ENCODE measurements at regions not wholly inside any gene's neighbourhood (a gene's known extent, or its start where the extent isn't known, plus 50 kb on each side); places are given as distances from the start of the nearest gene placed in this dataset.
"Not testable (repeated sequence)": the region's sequence is repeated elsewhere in the genome, so short reads cannot be mapped to it uniquely, and the experiment has no call there.

DNA sequence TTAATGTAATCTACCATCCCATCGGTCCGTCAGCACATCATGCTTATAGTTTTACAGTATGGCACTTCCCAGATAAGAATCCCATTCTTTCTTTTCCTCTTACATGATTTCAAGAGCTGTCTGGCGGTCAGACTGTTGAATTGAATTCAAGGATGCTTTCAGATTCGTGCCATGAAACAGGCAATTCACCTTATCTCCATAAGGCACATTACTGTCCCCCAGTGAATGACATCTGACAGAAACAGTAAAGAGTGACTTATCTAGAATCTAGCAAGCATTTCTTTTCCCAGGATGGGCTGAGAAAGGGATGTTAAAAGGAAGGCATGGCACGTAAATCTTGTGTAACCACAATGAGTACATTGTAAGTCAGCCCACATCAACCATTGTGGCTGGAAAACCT lies 61.1 kb upstream of the SEM1 start:
- DNase-seq (ENCODE audit: low spot score), result no peak

DNA sequence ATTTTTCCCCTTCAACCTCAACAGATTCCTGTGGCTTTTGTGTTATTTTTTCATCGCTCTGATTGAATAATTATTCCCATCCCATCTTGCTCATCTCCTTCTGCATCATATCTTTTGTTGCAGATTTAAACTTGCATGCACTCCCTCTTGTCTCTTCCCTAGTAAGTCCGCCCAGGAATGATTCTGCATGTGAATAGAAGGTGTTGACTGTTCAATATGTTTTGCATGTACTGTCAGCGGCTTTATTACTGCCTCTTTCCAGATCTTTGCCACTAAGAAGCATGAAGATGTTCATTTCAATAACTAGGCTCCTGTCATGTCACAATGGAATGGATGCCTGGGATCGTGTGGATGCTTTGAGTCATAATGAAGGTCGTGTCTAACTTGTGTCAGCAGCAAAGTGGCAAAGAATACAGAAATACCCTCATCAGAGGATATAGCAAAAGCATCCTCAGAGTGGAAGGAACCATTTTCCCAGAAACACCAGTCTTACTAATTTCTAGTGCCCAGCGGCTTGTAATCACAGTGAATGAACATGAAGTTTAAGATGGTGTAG lies 62.6 kb upstream of the SEM1 start:
- DNase-seq (ENCODE audit: low spot score), result no peak

DNA sequence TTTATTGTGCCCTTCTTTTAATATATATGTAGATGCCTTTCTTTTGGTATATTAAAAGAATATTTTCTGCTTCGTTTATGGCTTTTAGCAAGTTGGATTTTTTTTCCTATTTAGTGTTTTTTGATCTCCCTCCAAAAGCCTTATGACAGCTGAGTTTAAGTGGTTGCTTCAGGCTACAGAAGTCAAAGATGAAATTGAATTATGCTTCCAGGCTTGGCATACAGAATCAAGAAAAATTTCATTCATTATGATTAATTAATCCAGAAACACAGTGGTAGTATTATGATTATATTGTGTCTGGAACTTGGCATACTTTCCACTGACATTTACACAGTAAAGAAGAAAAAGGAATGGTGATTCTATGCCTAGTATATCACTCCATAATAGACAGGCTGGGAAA lies 63.8 kb upstream of the SEM1 start:
- DNase-seq (ENCODE audit: low spot score), result no peak

DNA sequence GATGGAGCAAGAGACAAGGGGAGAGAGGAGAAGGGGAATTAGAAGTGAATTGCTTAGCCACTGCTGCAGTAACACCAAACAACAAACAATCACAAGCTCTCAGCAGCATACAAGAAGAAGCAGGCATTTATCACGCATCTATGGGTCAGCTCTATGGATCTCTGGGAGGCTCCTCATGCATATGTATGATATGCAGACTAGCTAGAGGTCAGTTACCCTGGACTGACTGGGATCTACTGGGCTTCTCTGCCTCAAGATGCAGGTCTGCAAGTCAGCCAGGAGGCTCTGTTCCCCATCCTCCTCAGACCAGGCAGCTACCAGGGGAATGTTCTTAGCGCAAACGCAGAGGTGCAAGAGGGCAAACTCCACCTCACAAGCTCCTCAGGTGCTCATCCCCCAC lies 64.7 kb upstream of the SEM1 start:
- DNase-seq (ENCODE audit: low spot score), result no peak

DNA sequence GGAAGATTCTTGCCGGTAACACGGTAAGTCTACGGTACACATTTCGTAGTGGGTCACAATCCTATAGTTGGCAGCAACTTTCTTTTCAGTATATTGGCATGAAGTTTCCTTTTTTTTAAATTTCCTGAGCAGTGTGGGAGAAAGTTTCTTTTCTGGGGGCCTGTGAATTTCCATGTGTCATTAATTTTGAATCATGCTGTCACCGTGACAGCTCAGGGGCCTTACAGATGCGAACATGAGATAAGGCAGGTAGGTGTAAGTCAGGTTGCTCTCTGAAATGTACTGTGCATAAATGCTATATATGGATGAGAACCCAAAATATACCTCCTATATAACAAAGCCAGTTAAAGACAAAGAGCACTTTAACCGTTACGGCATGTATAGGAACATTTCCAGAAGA lies 65.4 kb upstream of the SEM1 start:
- DNase-seq (ENCODE audit: low spot score), result no peak

DNA sequence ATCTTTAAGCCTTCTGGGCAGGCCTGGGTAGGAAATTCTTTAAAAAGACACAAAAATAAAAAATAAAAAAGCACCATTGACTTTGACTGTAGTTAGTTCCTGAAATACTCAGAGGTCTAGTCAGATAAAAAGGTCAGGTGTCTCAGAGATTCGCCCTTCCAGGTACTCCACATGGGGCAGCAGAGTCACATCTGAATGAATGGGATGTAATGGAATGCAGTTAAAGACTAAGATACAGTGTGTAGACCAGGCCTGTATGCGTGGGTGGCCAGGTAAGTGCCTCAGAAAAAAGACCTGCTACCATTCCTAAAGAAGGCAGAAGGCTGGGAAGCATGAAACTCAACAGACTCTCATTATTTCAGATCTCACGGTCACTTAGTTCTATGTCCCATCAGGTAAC lies 68.6 kb upstream of the SEM1 start:
- DNase-seq (ENCODE audit: low spot score), result peak; percentile 19

DNA sequence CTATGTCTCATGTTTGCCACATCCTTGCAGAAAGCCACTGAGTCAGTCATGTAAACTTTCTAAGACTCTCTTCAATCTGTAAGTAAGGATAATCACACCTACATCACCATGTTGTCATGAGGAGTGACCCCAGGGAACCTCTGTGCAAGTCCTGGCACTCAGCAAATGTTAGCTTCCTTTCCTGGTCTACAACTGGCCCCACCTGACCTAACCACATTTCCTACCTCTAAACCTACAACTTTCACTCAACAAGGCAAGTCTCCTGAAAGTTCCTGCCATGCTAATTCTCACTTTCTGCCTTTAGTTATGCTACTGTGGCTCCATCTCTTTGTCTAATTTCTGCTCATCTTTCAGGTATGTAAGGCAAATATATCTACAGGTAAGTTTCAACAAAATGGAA lies 72.3 kb upstream of the SEM1 start:
- peak; percentile 11 for DNase-seq (ENCODE audit: low spot score)

DNA sequence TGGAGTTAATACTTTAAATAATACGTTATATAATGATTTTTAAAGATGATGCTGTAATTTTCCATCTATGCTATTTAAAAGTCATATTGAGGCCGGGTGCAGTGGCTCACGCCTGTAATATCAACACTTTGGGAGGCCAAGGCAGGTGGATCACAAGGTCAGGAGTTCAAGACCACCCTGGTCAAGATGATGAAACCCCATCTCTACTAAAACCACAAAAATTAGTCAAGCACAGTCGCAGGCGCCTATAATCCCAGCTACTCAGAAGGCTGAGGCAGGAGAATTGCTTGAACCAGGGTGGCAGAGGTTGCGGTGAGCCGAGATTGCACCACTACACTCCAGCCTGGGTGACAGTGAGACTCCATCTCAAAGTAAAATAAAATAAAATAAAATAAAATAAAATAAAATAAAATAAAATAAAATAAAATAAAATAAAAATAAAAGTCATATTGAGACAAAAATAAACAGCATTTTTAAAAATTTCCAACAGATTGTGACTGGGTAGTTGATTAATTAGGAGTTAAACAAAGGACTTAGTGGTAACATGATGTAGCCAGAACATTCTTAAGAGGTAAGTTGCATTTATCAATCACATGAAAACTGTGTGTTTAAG lies 73.1 kb upstream of the SEM1 start:
- DNase-seq (ENCODE audit: low spot score), result not testable (repeated sequence)

DNA sequence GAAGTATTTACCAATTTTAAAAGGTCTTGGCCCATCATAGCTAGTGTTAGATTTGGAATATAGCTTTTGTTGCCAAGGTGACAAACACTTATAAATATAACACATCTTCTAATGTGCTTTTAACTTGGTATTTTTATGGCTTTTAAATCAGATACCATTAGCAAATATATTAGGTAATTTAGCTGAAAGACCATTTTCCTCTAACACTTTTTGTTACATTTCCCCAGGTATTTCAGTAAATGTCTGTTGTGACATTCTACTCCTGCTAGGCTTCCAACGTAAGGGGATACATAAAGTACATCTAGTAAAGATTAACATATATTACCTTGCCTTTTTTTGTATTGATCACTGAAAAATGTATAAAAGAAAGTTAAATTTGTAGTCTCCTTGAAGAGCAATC lies 75.0 kb upstream of the SEM1 start:
- DNase-seq (ENCODE audit: low spot score), result no peak

DNA sequence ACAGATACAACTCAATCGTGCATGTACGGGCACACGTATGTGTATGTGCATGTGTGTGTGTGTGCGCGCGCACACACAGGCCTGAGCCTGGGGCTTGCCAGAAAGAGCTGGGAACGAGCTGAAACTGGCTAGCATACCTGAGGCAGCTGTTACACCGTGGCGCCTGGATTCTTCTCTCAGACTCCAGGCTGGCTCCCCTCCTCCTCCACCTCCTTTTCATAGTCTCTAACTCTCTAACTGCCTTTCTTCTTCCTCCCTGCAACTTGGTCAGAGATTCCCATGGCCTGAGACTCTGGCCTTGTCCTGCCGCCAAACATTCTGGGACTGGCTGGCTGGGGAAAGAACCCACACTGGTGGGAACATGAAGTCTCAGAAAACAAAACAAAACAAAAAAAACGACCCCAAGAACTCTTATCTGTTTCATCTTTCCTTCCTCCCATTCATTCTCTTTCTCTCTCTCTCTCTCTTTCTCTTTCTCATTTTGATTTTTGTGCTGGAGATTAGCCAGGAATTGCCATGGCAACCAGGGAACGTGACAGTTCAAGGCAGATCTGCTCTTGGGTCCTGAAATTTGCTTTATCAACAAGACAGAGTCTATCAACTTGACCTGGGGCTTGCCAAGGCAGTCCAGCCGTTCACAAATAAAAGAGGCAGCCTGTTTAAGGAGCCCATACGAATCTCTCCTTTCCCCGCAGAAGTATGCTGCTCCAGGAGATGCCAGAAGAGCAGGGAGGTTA lies 76.8 kb upstream of the SEM1 start:
- DNase-seq (ENCODE audit: low spot score), result no peak

DNA sequence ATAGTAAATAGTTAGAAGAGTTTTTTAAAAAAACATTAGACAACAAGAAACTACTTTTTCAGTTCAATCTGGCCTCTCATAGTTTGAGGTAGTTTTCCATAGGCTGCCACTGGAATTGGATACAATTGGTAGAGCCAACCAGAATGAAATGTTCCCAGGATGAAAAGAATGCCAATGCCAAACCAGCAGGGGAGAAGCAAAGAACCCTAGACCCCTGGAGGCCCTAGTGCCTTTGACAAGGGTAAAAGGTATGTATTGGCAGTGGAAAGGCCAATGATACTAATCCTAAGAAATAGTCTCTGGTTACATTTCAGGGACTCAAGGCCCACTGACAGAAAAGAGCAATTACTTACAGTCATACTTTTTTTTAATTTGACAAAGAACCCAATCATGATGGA lies 77.4 kb upstream of the SEM1 start:
- no peak for DNase-seq (ENCODE audit: low spot score)

DNA sequence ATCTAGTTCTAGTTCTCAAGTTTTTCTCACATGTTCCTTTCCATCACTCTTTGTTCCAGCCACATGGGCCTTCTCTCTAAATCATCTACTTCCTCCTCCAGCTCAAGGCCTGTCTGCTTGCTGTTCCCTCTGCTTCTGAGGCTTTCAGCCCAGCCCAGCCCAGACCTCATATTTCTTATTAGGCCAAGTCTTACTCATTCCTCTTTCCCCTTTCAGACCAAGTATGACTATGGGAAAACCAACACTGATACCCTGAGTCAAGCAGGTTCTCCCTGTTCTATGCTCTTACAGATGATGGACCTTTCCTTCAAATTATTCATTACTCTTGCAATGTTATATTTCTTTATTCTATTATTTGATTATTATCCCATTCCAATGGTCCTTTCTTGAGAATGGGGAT lies 80.3 kb upstream of the SEM1 start:
- no peak for DNase-seq (ENCODE audit: low spot score)

DNA sequence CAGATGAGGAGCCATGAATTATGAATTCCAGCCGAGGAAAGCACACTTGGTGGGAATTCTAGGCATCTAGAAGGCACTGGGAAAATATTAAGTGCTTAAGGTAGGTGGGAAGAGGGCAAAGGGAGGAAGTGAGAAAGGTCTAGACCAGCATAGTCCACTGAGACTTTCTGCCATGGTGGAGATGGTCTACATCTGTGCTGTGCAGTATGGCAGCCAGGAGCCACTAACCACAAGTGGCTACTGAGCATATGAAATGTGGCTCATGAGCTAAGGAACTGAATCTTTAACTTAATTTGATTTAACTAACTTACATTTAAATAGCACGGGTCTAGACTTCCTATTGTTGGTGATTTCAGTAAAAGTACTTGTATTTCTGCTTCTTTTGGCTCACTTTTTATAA lies 82.5 kb upstream of the SEM1 start:
- DNase-seq (ENCODE audit: low spot score), result no peak

DNA sequence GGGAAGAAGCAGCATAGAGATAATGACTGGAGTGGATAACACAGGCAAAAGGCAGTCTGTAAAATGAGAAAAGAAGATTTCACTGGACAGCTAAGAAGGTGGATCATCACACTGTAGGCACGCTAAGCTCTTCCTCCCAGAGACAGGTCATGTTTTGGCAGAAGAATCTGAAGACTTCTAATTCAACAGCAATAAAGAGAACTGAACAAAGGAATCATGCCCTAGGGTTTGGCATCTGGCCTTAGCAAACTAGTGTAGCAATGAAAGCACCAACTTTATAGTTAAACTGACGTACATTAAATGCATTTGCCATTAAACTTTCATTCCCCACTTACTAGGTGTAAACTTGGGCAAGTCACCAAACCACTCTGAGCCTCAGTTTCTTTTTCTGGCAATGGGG lies 84.4 kb upstream of the SEM1 start:
- DNase-seq (ENCODE audit: low spot score), result no peak

DNA sequence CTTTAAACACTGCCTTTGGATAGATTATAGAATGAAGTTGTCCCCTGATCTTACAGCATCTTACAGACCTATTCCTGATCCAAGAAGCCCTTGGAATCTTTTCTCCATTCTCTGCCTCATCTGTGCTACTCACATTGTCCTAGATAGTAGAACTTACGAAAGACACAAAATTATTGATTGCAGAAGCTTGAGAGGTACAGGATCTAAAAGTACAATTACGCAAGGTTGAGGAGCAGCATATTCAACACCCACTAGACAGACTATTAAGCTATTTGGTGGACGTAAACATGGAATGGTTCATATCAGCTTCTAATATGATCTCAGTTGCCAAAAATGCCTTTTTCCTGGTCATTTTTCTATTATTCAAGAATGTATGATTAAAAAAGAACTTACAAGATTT lies 90.5 kb upstream of the SEM1 start:
- no peak for DNase-seq (ENCODE audit: low spot score)

DNA sequence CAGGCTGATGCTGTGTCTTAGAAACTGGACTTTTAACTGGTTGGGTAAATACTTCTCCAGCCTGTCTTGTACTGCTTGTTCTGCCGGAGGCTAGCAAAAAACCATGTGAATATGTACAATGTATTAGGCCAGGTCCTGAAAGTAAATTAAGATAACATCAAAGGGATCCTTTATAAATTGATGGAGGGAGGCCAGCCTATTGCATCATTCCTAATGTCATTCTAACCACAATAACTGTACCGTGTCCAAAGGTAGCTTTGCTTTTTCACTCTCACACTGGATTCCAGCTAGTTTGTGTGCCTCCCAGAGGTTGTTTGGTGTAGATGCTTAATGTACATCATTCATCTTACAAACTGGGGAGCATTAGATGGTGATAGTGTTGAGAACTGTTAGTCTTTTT lies 91.2 kb upstream of the SEM1 start:
- DNase-seq (ENCODE audit: low spot score), result no peak

DNA sequence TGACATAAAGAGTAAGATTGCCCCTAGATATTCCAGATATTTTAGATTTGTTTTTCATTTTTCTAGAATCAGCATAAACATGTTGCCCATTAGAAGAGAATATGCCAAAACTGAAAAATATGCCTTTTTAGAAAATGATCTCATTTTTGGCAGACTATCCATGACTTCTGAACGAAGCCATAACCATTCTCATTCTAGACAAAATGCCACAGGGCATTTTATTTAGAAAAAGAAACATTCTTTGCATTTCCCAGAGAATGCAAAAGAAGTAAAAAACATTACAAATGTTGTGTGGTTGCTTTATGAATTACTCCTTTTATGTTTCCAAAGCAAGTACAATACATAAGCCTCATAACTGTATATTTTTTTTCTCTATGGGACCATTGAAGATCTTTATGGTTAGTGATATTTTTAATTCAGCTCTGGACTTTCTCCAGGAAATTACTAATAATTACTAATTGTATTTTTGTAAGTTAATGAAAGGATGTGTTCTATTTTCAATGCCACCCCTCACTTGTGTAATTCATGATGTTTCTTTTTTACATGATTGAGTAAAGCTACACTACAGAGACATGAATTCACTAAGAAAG lies 109.6 kb upstream of the SEM1 start:
- no peak for DNase-seq (ENCODE audit: low spot score)

DNA sequence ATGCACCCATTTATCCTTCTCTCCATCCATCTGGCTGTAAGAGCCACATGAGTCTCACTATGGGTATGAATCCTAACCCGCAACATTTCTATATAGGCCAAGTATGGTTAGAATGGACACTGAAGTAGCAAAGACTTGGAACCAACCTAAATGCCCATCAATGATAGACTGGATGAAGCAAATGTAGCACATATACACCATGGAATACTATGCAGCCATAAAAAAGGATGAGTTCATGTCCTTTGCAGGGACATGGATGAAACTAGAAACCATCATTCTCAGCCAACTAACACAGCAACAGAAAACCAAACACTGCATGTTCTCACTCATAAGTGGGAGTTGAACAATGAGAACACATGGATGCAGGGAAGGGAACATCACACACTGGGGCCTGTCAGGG lies 111.5 kb upstream of the SEM1 start:
- DNase-seq (ENCODE audit: low spot score), result not testable (repeated sequence)

DNA sequence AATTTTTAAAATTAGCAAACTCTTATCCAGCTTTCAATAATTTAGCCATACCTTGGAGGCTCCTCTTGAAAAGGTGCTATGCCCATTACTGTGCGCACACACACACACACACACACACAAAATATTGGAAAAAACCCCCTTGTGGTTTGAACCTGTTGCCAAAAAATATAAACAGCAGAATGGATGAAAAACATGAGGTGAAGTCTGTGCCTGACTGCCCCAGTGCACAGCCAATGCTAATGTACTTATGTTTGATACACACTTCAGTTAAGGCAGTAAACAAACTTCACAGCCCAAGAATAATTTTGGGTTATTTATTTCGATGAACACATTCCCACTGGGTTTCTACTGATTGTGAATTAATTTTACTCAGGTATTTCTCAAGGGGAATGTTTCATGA lies 113.2 kb upstream of the SEM1 start:
- DNase-seq (ENCODE audit: low spot score), result no peak

DNA sequence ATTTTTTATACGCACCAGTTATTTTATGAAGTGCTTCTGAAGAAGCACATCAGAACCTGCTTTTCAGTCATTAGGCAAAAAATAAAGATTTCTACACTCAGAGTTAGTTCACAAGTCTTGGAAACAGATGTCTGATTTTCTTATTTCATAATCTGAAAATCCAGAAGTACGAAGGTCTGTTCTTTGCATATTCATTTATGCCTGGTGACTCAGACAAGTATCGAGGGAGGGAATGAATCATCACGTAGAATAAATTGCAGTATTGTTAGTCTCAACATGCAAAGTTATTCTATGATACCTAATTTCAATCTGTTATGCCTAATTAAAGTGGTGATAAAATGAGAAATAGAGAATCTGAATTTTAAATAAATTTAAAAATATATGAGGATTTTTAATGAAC lies 113.6 kb upstream of the SEM1 start:
- DNase-seq (ENCODE audit: low spot score), result peak; percentile 66

DNA sequence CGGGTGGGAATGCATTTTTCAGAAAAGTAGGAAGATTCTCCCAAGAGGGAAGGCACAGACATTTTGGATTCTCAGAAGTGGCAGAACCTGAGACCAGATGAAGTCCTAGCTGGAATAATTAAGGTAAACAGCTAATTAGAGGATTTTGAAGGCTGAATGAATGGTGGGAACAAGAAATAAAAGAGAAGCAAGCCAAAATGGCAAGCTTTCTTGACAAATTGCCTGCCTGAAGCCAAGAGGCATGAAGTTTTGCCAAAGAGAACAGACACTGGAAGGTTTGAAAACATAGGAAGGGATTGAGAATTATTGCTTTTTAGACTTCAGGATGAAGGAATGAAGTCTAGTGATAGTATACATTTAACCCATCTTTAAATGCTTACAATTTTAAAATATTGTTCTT lies 115.0 kb upstream of the SEM1 start:
- DNase-seq (ENCODE audit: low spot score), result no peak

DNA sequence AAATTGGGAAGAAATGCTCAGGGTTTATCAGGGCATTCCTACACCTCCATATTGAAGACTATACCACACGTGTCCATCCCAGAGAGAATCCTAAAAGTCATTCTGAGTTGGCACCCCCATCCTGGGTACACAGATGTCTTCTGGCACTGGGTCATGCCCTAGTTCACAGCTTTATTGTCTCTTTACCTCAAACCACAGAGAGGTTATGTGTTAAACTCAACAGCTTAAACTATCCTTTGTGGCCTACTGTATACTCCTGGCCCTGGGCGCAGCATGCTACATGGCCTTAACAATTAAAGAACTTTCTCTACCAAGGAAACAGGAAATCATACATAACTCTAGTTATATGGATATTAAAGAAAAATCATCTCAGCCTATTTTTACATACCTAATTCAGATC lies 115.6 kb upstream of the SEM1 start:
- no peak for DNase-seq (ENCODE audit: low spot score)

DNA sequence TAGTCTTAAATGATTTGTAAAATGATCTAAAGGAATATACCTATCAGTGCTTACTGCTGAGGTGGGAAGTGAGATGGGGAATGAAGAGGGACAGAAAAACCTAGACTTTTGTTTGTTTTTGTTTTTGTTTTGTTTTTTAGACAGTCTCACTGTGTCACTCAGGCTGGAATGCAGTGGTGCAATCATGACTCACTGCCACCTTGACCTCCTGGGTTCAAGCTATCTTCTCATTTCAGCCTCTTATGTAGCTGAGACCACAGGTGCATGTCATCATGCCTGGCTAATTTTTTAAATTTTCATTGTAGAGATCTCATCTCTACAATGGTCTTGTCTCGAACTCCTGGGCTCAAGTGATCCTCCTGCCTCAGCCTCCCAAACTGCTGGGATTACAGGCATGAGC lies 116.4 kb upstream of the SEM1 start:
- no peak for DNase-seq (ENCODE audit: low spot score)

DNA sequence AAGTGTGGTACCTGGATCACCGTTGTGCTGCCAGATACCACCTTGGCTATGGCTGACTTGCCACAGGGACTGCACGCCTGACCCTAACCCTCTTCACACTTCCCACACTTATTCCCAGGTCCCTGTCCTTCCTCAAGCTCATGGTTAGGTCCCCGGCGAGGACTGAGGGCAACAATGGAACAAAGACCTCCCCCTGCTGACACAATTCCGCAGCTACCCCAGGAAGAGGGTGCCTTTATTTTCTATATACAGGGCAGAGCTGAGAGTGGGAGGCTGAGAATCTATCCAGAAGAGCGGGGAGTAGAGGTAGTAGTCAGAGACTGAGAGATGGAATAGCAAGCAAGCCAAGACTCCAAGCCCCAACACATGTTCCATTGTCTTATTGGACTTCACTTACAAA lies 118.1 kb upstream of the SEM1 start:
- DNase-seq (ENCODE audit: low spot score), result no peak
